ENCODE measurements at regions not wholly inside any gene's neighbourhood (a gene's known extent, or its start where the extent isn't known, plus 50 kb on each side); places are given as distances from the start of the nearest gene placed in this dataset.
"Not testable (repeated sequence)": the region's sequence is repeated elsewhere in the genome, so short reads cannot be mapped to it uniquely, and the experiment has no call there.

DNA sequence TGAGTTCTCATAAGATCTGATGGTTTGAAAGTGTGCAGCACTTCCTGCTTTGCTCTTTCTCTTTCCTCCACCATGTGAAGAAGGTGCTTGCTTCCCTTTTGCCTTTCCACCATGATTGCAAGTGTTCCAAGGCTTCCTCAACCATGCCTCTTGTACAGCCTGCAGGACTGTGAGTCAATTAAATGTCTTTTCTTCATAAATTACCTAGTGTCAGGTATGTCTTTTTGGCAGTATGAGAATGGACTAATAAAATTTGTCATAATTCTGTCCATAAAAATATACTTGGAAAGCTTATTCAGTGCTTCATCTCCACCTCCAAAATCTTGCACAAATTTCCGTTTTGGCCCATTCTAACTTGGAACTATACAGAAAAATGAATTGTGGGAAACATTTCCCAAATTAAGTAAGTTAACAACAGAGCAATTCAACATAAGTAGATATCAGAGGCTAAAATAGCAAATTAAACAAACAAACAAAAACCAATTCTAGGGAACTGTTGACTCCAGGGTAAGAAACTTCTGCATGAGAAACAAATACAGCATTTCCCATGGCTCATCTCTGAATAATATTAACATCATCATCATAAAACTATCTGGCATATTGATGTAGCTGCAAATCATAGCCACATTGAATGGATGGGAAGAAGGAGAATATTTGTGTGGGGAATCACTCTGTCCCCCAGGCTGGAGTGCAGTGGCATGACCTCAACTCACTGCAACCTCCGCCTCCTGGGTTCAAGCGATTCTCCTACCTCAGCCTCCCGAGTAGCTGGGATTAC is 459.5 kb upstream of the FAR2 start:
- DNase-seq (ENCODE audit: low read depth): no peak

- DNase-seq (ENCODE audit: low read depth): no peak
Observed at GRCh38 chr12:28693565-28694219, 455.4 kb upstream of the FAR2 start.

GRCh38 chr12:28698553-28698952 is 450.5 kb upstream of the FAR2 start:
- DNase-seq (ENCODE audit: low read depth): no peak

GRCh38 chr12:28699029-28699428 is 450.0 kb upstream of the FAR2 start:
- DNase-seq (ENCODE audit: low read depth): no peak

- DNase-seq (ENCODE audit: low read depth): no peak
Observed at GRCh38 chr12:28700161-28700560, 448.9 kb upstream of the FAR2 start.

DNA sequence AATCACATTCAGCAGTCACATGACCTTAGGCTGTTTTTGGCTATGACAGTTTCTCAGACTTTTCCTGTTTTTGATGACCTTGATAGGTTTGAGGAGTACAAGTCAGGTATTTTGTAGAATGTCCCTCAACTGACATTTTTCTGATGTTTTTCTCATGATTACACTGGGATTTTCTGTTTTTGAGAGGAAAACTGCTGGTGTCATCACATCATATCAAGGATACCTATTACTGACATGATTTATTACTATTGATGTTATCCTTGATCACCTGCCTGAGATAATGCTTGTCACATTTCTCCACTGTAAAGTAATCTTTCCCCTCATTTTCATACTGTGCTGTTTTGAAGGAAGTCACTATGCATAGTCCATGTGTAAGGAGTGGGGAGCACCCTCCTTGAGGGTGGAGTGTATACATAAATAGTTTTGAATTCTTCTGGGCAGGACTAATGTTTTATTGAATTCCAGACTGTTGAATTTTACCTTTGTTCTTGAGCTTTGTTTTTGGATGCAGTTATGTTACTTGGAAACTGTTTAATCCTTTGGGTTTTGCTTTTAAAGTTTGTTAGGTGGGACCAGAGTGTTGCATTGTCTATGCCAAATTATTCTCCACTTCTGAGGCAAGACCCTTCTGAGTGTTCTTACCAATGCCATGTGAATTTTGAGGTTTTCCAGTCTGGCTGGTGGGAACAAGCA is 444.5 kb upstream of the FAR2 start:
- no peak for DNase-seq (ENCODE audit: low read depth)

- DNase-seq (ENCODE audit: low read depth): no peak
Observed at GRCh38 chr12:28708918-28709371, 440.1 kb upstream of the FAR2 start.

GRCh38 chr12:28709986-28710685 is 438.9 kb upstream of the FAR2 start:
- DNase-seq (ENCODE audit: low read depth): no peak

- no peak for DNase-seq (ENCODE audit: low read depth)
Observed at GRCh38 chr12:28710882-28711281, 438.2 kb upstream of the FAR2 start.

GRCh38 chr12:28711421-28711820 is 437.7 kb upstream of the FAR2 start:
- DNase-seq (ENCODE audit: low read depth): no peak

DNA sequence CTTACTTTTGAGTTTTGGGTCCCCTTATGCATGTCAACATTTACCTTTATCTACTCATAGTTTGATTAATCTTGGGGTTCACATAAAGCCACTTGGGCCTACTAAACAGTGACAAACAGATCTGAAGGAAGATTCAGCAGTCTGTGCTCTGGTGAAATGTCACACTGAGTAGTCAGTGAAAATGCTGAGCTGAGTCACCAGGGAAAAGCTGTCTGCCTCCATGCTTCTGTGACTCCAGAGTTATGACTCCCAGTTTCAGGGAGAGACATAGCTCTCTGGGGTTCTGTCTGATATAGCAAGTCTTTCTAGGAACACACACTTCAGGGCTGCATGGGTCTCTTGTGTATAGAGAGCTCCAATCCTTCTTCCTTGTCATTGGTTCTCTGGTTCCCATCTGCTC is 406.3 kb upstream of the FAR2 start:
- DNase-seq (ENCODE audit: low read depth): no peak

GRCh38 chr12:28746734-28747325 is 402.2 kb upstream of the FAR2 start:
- DNase-seq (ENCODE audit: low read depth): no peak

DNA sequence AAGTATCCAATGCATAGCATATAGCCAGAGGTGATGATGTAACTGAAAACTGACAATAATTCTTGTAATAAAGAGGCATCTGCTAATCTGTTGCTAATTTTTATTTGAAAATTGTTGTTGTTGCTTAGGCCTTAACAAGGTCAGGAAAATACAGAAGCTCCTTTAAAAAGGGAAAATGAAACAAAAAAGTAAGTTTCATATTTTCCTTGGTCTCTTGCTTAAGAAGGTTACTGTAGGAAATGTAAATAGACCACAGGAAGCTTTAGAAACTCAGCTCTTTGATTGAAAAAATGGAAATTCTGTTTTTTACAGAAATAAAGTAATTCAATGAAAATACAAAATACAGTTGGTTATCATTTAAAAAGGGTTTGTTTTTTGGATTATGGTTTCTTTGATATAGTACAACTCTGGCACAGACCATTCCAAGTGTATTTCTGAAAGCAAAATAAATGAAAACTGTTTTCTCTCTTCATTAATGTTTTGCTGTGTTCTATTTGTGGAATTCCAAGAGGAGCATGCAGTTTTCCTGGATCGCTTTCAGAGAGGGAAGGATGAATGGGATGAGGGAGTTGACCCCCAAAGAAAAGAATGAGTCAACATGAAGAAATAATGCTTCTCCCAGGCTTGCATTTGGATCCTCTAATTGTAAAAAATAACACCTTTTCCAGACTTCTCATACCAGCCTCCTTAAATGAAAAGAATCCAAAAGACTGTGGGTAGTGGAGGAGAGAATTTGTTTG is 398.0 kb upstream of the FAR2 start:
- peak; percentile 9 for DNase-seq (ENCODE audit: low read depth)

DNA sequence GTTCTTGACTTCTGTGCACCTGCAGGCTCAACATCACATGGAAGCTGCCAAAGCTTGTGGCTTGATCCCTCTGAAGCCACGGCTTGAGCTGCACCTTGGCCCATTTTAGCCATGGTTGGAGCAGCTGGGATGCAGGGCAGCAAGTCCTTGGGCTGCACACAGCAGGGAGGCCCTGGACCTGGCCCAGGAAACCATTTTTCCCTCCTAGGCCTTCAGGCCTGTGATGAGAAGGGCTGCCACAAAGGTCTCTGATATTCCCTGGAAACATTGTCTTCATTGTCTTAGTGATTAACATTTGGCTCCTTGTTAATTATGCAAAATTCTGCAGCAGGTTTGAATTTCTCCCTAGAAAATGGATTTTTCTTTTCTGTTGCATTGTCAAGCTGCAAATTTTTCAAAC is 394.1 kb upstream of the FAR2 start:
- DNase-seq (ENCODE audit: low read depth): no peak

DNA sequence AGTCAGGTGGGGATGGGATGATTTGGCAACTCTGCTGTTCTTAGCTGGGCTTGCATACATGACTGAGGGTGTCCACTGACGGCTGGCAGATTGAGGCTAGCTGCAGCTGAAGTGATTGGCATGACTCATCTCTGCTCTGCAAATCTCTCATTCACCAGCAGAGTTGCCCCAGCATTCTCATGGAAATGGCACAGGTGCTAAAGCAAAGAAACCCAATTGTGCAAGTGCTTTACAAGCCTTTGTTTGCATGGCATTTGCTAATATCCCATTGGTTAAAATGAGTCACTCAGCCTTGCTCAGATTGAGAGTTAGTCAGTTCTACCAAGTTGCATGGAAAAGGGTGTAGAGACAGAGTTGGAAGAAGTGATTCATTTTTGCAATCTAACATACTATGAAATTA is 389.7 kb upstream of the FAR2 start:
- DNase-seq (ENCODE audit: low read depth): no peak

DNA sequence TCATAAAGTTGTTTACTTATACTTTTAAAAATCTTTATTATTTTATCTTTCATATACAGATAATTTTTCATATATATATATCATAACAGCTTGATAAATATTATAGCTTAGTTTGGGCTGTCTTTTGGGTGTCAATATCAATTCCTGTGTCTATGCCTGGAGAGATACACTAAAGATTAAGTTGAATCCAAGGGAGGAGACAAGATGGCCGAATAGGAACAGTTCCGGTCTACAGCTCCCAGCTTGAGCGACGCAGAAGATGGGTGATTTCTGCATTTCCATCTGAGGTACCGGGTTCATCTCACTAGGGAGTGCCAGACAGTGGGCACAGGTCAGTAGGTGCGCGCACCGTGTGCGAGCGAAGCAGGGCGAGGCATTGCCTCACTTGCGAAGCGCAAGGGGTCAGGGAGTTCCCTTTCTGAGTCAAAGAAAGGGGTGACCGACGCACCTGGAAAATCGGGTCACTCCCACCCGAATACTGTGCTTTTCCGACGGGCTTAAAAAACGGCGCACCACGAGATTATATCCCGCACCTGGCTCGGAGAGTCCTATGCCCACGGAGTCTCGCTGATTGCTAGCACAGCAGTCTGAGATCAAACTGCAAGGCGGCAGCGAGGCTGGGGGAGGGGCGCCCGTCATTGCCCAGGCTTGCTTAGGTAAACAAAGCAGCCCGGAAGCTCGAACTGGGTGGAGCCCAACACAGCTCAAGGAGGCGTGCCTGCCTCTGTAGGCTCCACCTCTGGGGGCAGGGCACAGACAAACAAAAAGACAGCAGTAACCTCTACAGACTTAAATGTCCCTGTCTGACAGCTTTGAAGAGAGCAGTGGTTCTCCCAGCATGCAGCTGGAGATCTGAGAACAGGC is 388.8 kb upstream of the FAR2 start:
- not testable (repeated sequence) for DNase-seq (ENCODE audit: low read depth)

DNA sequence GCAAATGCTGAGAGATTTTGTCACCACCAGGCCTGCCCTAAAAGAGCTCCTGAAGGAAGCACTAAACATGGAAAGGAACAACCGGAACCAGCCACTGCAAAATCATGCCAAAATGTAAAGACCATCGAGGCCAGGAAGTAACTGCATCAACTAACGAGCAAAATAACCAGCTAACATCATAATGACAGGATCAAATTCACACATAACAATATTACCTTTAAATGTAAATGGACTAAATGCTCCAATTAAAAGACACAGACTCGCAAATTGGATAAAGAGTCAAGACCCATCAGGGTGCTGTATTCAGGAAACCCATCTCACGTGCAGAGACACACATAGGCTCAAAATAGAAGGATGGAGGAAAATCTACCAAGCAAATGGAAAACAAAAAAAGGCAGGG is 387.2 kb upstream of the FAR2 start:
- DNase-seq (ENCODE audit: low read depth): not testable (repeated sequence)

DNA sequence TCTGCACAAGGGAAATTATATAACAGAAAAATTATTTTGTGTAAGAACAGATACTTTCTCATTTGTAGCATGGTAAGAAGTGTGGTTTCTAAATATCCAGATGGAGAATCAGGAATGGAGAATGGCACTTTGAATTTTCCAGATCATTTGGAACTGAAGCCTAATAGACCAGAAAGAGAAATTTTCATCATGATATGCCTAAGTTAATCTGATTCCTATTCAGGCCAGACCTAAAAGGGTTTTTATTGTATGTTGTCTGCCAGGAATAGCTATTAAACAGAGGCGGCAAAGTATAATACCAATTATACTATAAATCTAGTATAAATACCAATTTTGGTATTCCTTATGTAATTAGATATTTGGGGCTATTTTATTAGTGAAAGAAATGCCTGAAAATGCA is 382.7 kb upstream of the FAR2 start:
- no peak for DNase-seq (ENCODE audit: low read depth)

GRCh38 chr12:28767836-28768348 is 381.2 kb upstream of the FAR2 start:
- no peak for DNase-seq (ENCODE audit: low read depth)

GRCh38 chr12:28770322-28770721 is 378.8 kb upstream of the FAR2 start:
- no peak for DNase-seq (ENCODE audit: low read depth)

Measured in forelimb muscle (tissue), 1 donor.